DOHH2 (cell line): ENCODE measurements at regions not wholly inside any gene's neighbourhood (a gene's known extent, or its start where the extent isn't known, plus 50 kb on each side); places are given as distances from the start of the nearest gene placed in this dataset.

ENCODE experiments used
- H3F3A ChIP-seq: fragments of 200-600 bp; sonication (generic), shearing (Covaris generic); 2 replicates; pipeline ENCODE4 v1.6.0; 2016; ENCODE audit warnings: antibody characterized with exemption, mild to moderate bottlenecking; ENCODE audit not compliant: control insufficient read depth, insufficient read depth
- H3K27ac ChIP-seq: fragments of 200-600 bp; sonication (generic); 2 replicates; pipeline ENCODE4 v1.5.1; 2014; ENCODE audit warnings: low read depth, mild to moderate bottlenecking, low read length, moderate library complexity
- H3K27me3 ChIP-seq: fragments of 200-600 bp; sonication (generic); 2 replicates; pipeline ENCODE4 v1.6.1; 2014; ENCODE audit warnings: mild to moderate bottlenecking, low read length, mixed read lengths; ENCODE audit not compliant: control insufficient read depth
- H3K36me3 ChIP-seq: fragments of 200-600 bp; sonication (generic); 2 replicates; pipeline ENCODE4 v1.6.1; 2014; ENCODE audit warnings: mild to moderate bottlenecking, low read length, moderate library complexity, mixed read lengths; ENCODE audit not compliant: control insufficient read depth
- H3K4me1 ChIP-seq: fragments of 200-600 bp; sonication (generic); 2 replicates; pipeline ENCODE4 v1.6.1; 2014; ENCODE audit warnings: mild to moderate bottlenecking, low read length, mixed read lengths; ENCODE audit not compliant: control insufficient read depth
- H3K4me2 ChIP-seq: fragments of 200-600 bp; sonication (generic); 2 replicates; pipeline ENCODE4 v1.6.0; 2014; ENCODE audit warnings: mild to moderate bottlenecking, low read length, moderate library complexity
- H3K4me3 ChIP-seq: fragments of 200-600 bp; sonication (generic); 2 replicates; pipeline ENCODE4 v1.5.1; 2014; ENCODE audit warnings: mild to moderate bottlenecking, low read length, mixed read lengths
- H3K79me2 ChIP-seq: fragments of 200-600 bp; sonication (generic); 2 replicates; pipeline ENCODE4 v1.6.1; 2014; ENCODE audit warnings: mild to moderate bottlenecking, low read length, mixed read lengths; ENCODE audit not compliant: control insufficient read depth
- H3K9me2 ChIP-seq: fragments of 200-600 bp; sonication (generic); replicated peaks from 2 replicates; pipeline ENCODE4 v1.6.1; 2014; ENCODE audit warnings: mild to moderate bottlenecking, low read length, mixed read lengths; ENCODE audit not compliant: control insufficient read depth
- H3K9me3 ChIP-seq: fragments of 200-600 bp; sonication (generic); 2 replicates; pipeline ENCODE4 v1.6.1; 2014; ENCODE audit warnings: antibody characterized with exemption, low read length, mixed read lengths; ENCODE audit not compliant: control insufficient read depth, insufficient read depth
- H4K20me1 ChIP-seq: fragments of 200-600 bp; sonication (generic); 2 replicates; pipeline ENCODE4 v1.6.0; 2014; ENCODE audit warnings: low read depth, mild to moderate bottlenecking, antibody characterized with exemption, low read length, moderate library complexity; ENCODE audit not compliant: control insufficient read depth, insufficient read depth
- EZH2phosphoT487 ChIP-seq: fragments of 200-600 bp; sonication (generic); IDR thresholded peaks from 2 replicates; pipeline ENCODE4 v1.6.1; 2017; ENCODE audit warnings: borderline replicate concordance, mild to moderate bottlenecking, antibody characterized with exemption, low read length, moderate library complexity, mixed read lengths
- TF ChIP-seq, protein P1 (sequence below): fragments of 200-600 bp; sonication (generic); IDR thresholded peaks from one replicate; pipeline ENCODE4 v1.5.1; 2014; ENCODE audit warnings: antibody characterized with exemption, mild to moderate bottlenecking, low read depth, low read length; ENCODE audit not compliant: poor library complexity, severe bottlenecking

DNA sequence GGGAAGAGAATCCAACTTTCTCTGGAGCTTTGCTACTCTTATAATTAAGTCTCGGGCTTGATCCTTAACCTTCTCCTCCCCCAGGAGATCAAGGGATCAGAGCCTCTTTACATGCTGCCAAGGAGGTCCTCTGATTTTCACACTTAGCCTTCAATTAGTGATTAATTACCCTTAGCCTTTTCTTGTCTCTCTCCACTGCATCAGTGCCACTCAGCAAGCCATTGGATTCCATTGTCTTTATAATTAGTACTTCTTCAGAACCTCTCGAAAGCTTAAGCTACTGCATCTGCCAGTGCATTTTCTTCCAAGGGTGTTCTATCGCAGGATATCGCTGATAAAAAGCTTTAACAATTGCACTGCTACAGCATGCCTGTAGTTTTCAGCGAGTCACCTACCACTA is 477.0 kb upstream of the MEIS1 start:
- no peak overlapping the region for H3K27ac ChIP-seq
- no peaks in the 10 kb centered on the region for H3K27me3 ChIP-seq
- no peak overlapping the region for H3K4me2 ChIP-seq
- no peak overlapping the region for H3K4me3 ChIP-seq
- no peaks in the 10 kb centered on the region for H4K20me1 ChIP-seq
- H3K9me2 ChIP-seq, result no peaks in the 10 kb centered on the region
- no peaks in the 10 kb centered on the region for H3K9me3 ChIP-seq
- TF ChIP-seq, protein P1, sequence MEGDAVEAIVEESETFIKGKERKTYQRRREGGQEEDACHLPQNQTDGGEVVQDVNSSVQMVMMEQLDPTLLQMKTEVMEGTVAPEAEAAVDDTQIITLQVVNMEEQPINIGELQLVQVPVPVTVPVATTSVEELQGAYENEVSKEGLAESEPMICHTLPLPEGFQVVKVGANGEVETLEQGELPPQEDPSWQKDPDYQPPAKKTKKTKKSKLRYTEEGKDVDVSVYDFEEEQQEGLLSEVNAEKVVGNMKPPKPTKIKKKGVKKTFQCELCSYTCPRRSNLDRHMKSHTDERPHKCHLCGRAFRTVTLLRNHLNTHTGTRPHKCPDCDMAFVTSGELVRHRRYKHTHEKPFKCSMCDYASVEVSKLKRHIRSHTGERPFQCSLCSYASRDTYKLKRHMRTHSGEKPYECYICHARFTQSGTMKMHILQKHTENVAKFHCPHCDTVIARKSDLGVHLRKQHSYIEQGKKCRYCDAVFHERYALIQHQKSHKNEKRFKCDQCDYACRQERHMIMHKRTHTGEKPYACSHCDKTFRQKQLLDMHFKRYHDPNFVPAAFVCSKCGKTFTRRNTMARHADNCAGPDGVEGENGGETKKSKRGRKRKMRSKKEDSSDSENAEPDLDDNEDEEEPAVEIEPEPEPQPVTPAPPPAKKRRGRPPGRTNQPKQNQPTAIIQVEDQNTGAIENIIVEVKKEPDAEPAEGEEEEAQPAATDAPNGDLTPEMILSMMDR, result no peak
- no peak for TF ChIP-seq EZH2phosphoT487
- H3K79me2 ChIP-seq, result no peaks in the 10 kb centered on the region
- no peaks in the 10 kb centered on the region for H3K36me3 ChIP-seq
- H3K4me1 ChIP-seq, result no peaks in the 10 kb centered on the region
- H3F3A ChIP-seq, result no peaks in the 10 kb centered on the region

DNA sequence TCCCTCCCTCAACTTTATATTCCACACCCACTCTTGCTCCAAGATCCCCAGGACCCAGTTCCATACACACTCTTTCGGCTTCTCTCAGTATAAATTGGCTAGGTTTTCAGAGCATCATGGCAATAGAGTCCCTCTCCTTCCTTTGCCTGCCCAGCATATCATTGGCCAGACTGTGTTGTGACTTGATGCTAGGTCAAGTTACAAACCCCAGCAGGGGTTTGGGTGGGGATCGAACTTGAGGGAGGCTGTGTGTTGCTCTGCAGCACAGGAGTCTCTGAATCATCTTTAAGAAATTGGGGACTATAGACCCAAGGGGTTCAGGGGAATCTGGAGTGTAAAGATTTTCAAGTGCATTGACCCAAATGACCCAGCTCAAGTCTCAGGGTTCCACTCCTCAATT is 477.5 kb upstream of the MEIS1 start:
- no peak overlapping the region for H3K4me3 ChIP-seq
- no peaks in the 10 kb centered on the region for H3K4me1 ChIP-seq
- H3K36me3 ChIP-seq, result no peaks in the 10 kb centered on the region
- H3K9me2 ChIP-seq, result no peaks in the 10 kb centered on the region
- no peaks in the 10 kb centered on the region for H3K9me3 ChIP-seq
- no peaks in the 10 kb centered on the region for H3K27me3 ChIP-seq
- H3K79me2 ChIP-seq, result no peaks in the 10 kb centered on the region
- no peak overlapping the region for H3K27ac ChIP-seq
- H4K20me1 ChIP-seq, result no peaks in the 10 kb centered on the region
- TF ChIP-seq, protein P1, result no peak
- TF ChIP-seq EZH2phosphoT487, result no peak
- no peaks in the 10 kb centered on the region for H3F3A ChIP-seq
- H3K4me2 ChIP-seq, result no peak overlapping the region

DNA sequence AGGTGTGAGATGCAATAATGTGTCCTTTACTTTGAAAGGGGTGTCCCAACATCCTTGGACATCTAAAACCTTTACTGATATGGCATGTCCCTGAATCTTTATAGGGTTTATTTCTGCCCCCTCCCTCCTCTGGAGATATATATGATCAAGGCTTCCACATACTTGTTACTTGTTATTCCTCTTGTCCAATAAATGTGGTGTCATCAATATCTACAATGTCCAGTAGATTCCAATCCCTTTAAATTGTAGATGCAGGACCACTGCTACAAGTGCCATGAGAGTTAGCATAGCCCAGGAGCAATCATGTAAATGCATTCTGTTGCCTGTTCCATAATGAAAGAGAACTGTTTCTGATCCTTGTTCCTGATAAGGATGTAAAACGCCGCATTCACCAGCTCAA is 479.7 kb upstream of the MEIS1 start:
- Histone ChIP-seq H3K9me3 (no peaks in the 10 kb centered on the region), H3K36me3 (no peaks in the 10 kb centered on the region), H3K79me2 (no peaks in the 10 kb centered on the region), H3K4me1 (no peaks in the 10 kb centered on the region), H3K27ac (no peak overlapping the region), H3K27me3 (no peaks in the 10 kb centered on the region), H3K9me2 (no peaks in the 10 kb centered on the region), H3K4me2 (no peak overlapping the region), H3F3A (no peaks in the 10 kb centered on the region), H3K4me3 (no peak overlapping the region), H4K20me1 (no peaks in the 10 kb centered on the region)
- TF ChIP-seq, protein P1, result no peak
- TF ChIP-seq EZH2phosphoT487, result no peak
